D721Med (cell line): ENCODE measurements at regions not wholly inside any gene's neighbourhood (a gene's known extent, or its start where the extent isn't known, plus 50 kb on each side); places are given as distances from the start of the nearest gene placed in this dataset.

Experiments used
- DNase-seq: peaks from one replicate; pipeline ENCODE4 v3.0.0; 2011; ENCODE audit warnings: low spot score; ENCODE audit not compliant: insufficient read length
- FAIRE-seq: peaks from 2 replicates; lab custom pipeline; 2011; peaks lifted over from hg19 to GRCh38; lab: Jason Lieb, UNC
- TF ChIP-seq, protein P1 (sequence below): IDR thresholded peaks from 2 replicates; pipeline ENCODE4 v1.5.1; 2012; ENCODE audit warnings: mild to moderate bottlenecking, control low read depth; ENCODE audit not compliant: insufficient read depth; ENCODE audit errors: missing control alignments

DNA sequence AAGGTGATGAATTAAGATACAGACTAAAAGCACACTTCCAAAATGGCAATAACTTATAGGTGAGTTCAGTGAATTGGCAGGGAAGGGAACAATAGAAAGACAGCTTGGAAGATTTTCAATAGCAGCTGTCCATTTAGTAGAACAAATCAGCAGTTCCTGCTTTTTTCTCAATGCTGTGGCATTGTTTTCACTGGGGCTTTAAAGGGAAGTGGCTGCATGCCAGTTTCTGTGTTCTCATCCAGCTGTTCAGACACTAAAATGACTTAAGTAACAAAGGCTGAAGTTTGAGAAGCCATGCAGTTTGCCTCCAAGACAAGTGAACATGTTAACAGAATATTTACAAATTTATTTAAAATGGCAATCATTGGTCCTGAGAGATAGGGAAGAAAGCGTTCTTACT lies 291.9 kb downstream of the FAM47A start:
- DNase-seq (no peak), FAIRE-seq (no peak)
- TF ChIP-seq, protein P1, sequence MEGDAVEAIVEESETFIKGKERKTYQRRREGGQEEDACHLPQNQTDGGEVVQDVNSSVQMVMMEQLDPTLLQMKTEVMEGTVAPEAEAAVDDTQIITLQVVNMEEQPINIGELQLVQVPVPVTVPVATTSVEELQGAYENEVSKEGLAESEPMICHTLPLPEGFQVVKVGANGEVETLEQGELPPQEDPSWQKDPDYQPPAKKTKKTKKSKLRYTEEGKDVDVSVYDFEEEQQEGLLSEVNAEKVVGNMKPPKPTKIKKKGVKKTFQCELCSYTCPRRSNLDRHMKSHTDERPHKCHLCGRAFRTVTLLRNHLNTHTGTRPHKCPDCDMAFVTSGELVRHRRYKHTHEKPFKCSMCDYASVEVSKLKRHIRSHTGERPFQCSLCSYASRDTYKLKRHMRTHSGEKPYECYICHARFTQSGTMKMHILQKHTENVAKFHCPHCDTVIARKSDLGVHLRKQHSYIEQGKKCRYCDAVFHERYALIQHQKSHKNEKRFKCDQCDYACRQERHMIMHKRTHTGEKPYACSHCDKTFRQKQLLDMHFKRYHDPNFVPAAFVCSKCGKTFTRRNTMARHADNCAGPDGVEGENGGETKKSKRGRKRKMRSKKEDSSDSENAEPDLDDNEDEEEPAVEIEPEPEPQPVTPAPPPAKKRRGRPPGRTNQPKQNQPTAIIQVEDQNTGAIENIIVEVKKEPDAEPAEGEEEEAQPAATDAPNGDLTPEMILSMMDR = no peak

DNA sequence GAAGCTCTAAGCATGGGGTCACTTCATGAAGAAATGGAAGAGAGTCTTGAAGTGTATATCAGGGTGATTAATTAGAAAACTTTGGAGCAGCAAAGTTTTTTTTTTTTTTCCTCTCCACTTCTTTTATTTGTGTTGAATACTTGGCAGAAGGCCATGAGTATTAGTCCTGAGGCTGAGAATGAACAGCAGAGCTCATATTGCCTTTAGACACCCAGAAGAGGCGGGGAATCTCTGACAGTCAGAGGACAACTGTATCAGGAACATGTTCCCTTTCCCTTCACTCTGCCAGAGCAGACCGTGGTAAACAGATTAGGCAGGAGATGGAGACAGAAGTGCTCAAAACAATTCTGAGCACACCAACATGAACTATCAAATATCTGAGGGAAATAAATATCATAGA lies 300.9 kb downstream of the FAM47A start:
- FAIRE-seq (no peak), DNase-seq (no peak)
- TF ChIP-seq, protein P1 = no peak

DNA sequence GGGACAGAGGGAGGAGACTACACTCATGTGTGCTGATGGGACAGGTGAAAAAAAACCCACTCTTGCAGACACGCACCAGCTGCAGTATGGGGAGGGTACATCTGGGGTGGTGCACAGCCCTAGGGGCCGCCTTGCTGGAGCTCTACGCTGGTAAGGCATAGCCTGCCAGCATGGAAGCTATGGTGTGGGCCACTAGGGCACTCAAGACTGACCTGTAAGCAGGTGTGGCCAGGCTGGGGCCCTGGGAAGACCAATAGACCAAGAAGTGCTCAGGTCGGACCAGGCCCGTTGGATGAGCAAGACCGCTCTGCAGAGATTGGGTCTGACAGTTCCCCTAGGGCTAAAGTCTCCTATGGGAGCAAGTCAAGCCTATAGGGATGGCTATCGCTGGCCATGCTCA lies 314.8 kb downstream of the FAM47A start:
- FAIRE-seq = no peak
- DNase-seq = no peak
- TF ChIP-seq, protein P1 = no peak

DNA sequence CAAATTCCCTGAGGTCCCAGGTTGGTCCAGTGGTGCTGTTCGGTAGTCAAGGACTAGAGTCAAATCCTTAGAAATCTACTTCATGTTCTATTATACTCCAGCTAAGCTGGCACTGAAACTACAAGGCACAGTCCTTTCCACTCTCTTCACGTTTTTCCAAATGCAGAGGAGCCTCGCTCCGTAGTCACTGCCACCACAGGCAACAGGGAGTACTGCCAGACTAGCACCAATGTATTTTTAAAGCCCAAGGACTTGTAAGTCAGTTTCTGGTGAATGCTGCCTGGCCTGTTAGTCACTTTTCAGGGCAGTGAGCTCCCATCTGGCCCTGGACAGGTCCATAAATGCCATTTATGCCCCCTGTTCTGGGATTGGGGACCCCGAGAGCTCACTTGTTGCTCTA lies 323.5 kb downstream of the FAM47A start:
- TF ChIP-seq, protein P1 = no peak
- FAIRE-seq (no peak), DNase-seq (no peak)

DNA sequence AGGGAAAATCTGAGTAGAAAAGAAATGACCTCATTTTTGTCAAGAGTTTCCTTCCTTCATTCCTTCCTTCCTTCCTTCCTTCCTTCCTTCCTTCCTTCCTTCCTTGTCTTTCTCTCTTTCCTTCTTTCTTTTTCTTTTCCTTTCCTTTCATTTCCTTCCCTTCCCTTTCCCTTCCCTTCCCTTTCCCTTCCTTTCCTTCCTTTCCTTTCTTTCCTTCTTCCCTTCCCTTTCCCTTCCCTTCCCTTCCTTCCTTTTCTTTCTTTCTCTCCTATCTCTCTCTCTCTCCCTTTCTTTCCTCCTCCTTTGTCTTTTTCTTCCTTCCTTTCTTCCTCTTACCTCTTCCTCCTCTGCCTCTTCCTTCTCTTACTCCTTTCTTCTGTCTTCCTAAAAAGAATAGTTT lies 347.6 kb downstream of the FAM47A start:
- TF ChIP-seq, protein P1 = no peak
- DNase-seq (no peak), FAIRE-seq (no peak)

DNA sequence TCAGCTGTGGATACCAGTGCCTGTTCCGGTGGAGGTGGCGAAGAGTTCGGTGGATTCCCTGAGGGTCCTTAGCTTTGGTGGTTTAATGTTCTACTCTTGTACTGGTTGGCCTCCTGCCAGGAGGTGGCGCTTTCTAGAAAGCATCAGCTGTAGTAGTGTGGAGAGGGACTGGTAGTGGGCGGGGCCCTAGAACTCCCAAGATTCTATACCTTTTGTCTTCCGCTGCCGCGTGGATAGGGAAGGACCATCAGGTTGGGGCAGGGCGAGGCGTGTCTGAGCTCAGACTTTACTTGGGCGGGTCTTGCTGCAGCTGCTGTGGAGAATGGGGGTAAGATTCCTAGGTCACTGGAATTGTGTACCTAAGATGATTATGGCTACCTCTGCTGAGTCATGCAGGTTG lies 390.3 kb downstream of the FAM47A start:
- TF ChIP-seq, protein P1 = no peak
- DNase-seq (no peak), FAIRE-seq (no peak)

DNA sequence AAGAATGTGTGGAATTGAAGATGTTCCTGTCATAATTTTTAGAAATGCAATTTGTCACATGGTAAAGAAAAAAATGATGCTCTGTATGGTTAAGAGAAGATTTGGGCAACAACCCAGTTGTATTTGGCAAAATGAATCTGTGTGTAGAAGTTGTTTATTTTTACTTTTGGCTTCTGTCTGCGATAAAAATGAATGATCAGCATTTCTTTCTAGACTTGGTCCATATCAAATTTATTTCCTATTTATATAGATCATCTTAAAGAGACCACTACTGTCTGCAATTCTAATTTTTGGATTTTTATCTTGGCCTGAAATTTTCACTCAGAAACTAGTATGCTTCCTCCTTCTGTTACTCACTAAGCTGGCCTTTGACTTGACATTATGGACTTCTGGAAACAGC lies 396.9 kb downstream of the FAM47A start:
- TF ChIP-seq, protein P1 = no peak
- FAIRE-seq = no peak
- no peak for DNase-seq
